NT2/D1 (cell line): ENCODE measurements at regions not wholly inside any gene's neighbourhood (a gene's known extent, or its start where the extent isn't known, plus 50 kb on each side); places are given as distances from the start of the nearest gene placed in this dataset.

Experiments
- SUZ12 ChIP-seq: IDR thresholded peaks from 2 replicates; pipeline ENCODE4 v1.6.1; 2011; ENCODE audit not compliant: insufficient read length, insufficient read depth; ENCODE audit errors: extremely low read depth
- YY1 ChIP-seq: IDR thresholded peaks from 2 replicates; pipeline ENCODE4 v1.6.1; 2011; ENCODE audit not compliant: insufficient read length, insufficient read depth
- ZNF274 ChIP-seq: IDR thresholded peaks from 2 replicates; pipeline ENCODE4 v1.6.1; 2011; ENCODE audit warnings: mild to moderate bottlenecking, low read depth, low read length

DNA sequence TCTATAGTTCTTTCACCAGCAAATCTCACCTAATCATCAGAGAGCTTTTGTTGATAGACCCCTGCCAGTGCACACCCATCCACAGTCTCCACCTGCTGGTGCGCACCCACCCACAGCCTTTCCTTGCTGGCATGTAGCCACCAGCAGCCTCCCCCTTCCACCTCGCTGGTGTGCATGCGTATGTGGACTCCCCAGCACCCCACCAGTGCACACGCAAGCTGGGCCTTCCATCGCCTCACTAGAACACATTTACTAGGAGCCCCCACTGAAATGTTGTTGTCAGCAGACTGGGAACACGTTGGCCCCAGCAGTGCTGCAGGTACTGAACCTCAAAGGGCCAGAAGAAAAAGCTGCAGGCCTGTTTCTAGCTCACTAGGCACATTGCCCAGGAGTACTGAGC is 104.9 kb upstream of the ZWINT start:
- TF ChIP-seq ZNF274 (no peak), SUZ12 (no peak), YY1 (no peak)
